Fibroblast of skin of right biceps (primary cell): ENCODE measurements at regions not wholly inside any gene's neighbourhood (a gene's known extent, or its start where the extent isn't known, plus 50 kb on each side); places are given as distances from the start of the nearest gene placed in this dataset.

Experiments
- DNase-seq: peaks from one replicate; pipeline ENCODE4 v3.0.0-alpha.2; 2013

- no peak for DNase-seq
Measured at GRCh38 chr5:67347821-67348220, 151.2 kb upstream of the CD180 start.

- DNase-seq = no peak
Measured at GRCh38 chr5:67346611-67347010, 150.0 kb upstream of the CD180 start.

GRCh38 chr5:67344870-67345269 is 148.3 kb upstream of the CD180 start:
- DNase-seq = no peak

GRCh38 chr5:67343835-67344234 is 147.2 kb upstream of the CD180 start:
- no peak for DNase-seq

GRCh38 chr5:67341478-67341877 is 144.9 kb upstream of the CD180 start:
- DNase-seq = no peak

GRCh38 chr5:67339219-67339767 is 142.7 kb upstream of the CD180 start:
- DNase-seq = no peak

GRCh38 chr5:67338421-67338820 is 141.8 kb upstream of the CD180 start:
- peak; percentile 55 for DNase-seq

- no peak for DNase-seq
Measured at GRCh38 chr5:67337751-67338150, 141.2 kb upstream of the CD180 start.

- DNase-seq = no peak
Measured at GRCh38 chr5:67335426-67335825, 138.8 kb upstream of the CD180 start.

- DNase-seq = no peak
Measured at GRCh38 chr5:67334373-67334772, 137.8 kb upstream of the CD180 start.

- DNase-seq = no peak
Measured at GRCh38 chr5:67333171-67333570, 136.6 kb upstream of the CD180 start.

- peak; percentile 26 for DNase-seq
Measured at GRCh38 chr5:67331296-67331925, 134.8 kb upstream of the CD180 start.

GRCh38 chr5:67319935-67320725 is 123.5 kb upstream of the CD180 start:
- DNase-seq = peak; percentile 65

GRCh38 chr5:67318746-67319145 is 122.1 kb upstream of the CD180 start:
- DNase-seq = no peak

- DNase-seq = no peak
Measured at GRCh38 chr5:67317603-67318002, 121.0 kb upstream of the CD180 start.

GRCh38 chr5:67316695-67317094 is 120.1 kb upstream of the CD180 start:
- DNase-seq = no peak

- peak; percentile 71 for DNase-seq
Measured at GRCh38 chr5:67315082-67315989, 118.7 kb upstream of the CD180 start.

- DNase-seq = no peak
Measured at GRCh38 chr5:67311701-67312100, 115.1 kb upstream of the CD180 start.

- no peak for DNase-seq
Measured at GRCh38 chr5:67311208-67311607, 114.6 kb upstream of the CD180 start.

GRCh38 chr5:67310740-67311139 is 114.1 kb upstream of the CD180 start:
- no peak for DNase-seq

- no peak for DNase-seq
Measured at GRCh38 chr5:67310169-67310568, 113.6 kb upstream of the CD180 start.

- DNase-seq = no peak
Measured at GRCh38 chr5:67308988-67309688, 112.5 kb upstream of the CD180 start.
